ENCODE measurements at regions not wholly inside any gene's neighbourhood (a gene's known extent, or its start where the extent isn't known, plus 50 kb on each side); places are given as distances from the start of the nearest gene placed in this dataset.

DNA sequence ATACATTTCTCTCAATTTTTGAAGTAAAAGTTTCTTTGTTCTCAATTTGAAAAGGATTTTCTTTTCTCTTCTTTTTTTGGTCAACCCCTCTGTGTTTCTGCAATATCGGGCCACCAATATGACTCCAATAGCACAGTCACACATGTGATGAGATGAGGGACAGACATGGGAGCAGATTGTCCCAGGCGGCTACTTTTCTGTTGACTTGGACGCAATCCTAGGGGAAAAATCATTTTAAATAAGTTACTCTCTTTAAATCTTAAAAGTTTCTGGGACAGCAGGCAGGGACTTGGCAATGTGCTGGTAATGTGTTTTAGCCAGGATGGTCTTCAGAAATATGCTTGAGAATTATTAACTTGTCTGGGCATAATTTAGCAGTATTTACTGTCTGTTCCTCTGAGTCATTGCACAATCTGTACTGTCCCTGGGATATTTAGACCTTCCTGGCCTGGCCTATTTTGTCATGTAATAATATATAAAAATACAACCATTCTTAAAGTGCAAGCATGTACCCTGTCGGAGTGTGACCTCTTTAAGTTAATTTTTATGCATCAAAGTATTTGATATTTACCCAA, 388.5 kb upstream of the FANCL start:
- DNase-seq (ENCODE audit: low read depth, low spot score) = no peak
- Histone ChIP-seq H3K9me3 (ENCODE audit: insufficient read depth, low read length) (no peaks in the 10 kb centered on the region), H3K9ac (ENCODE audit: insufficient read length, low read depth) (no peak overlapping the region), H3K36me3 (ENCODE audit: insufficient read depth, insufficient read length, low read length) (no peaks in the 10 kb centered on the region), H3K4me3 (ENCODE audit: insufficient read length, low read depth) (no peak overlapping the region), H3K4me1 (ENCODE audit: insufficient read depth, insufficient read length) (no peaks in the 10 kb centered on the region), H3K27me3 (ENCODE audit: insufficient read depth, insufficient read length) (no peaks in the 10 kb centered on the region)
- TF ChIP-seq SUZ12 (IDR thresholded peaks at IDR 0.05; ENCODE audit: extremely low read depth, insufficient read depth, insufficient read length) = no peak
- TF ChIP-seq ZNF274 (IDR thresholded peaks at IDR 0.05; ENCODE audit: low read depth, low read length) = no peak
- TF ChIP-seq YY1 (IDR thresholded peaks at IDR 0.05; ENCODE audit: insufficient read depth, insufficient read length) = no peak

DNA sequence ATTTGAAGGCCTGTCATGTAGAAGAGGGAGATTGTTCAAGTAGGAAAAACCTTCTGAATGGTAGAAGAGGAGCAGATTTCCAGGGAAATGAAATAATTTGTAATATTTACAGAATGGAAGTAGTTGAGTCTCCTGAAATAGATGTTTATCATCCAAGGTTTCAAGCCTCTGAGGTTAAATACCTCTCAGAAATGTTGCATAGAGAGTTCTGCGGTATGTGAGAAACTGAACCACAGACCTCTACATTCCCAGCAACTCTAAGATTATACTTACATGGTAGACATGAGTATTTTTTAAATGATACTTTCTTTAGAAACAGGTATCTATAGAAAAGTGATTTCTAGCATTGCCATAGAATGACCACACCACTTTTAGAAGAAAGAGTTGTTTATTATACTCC, 379.8 kb upstream of the FANCL start:
- Histone ChIP-seq H3K9ac (ENCODE audit: insufficient read length, low read depth) (no peak overlapping the region), H3K36me3 (ENCODE audit: insufficient read depth, insufficient read length, low read length) (no peaks in the 10 kb centered on the region), H3K9me3 (ENCODE audit: insufficient read depth, low read length) (no peaks in the 10 kb centered on the region), H3K4me3 (ENCODE audit: insufficient read length, low read depth) (no peak overlapping the region), H3K27me3 (ENCODE audit: insufficient read depth, insufficient read length) (no peaks in the 10 kb centered on the region), H3K4me1 (ENCODE audit: insufficient read depth, insufficient read length) (no peaks in the 10 kb centered on the region)
- no peak for DNase-seq (ENCODE audit: low read depth, low spot score)
- TF ChIP-seq YY1 (IDR thresholded peaks at IDR 0.05; ENCODE audit: insufficient read depth, insufficient read length) (no peak), SUZ12 (IDR thresholded peaks at IDR 0.05; ENCODE audit: extremely low read depth, insufficient read depth, insufficient read length) (no peak), ZNF274 (IDR thresholded peaks at IDR 0.05; ENCODE audit: low read depth, low read length) (no peak)

DNA sequence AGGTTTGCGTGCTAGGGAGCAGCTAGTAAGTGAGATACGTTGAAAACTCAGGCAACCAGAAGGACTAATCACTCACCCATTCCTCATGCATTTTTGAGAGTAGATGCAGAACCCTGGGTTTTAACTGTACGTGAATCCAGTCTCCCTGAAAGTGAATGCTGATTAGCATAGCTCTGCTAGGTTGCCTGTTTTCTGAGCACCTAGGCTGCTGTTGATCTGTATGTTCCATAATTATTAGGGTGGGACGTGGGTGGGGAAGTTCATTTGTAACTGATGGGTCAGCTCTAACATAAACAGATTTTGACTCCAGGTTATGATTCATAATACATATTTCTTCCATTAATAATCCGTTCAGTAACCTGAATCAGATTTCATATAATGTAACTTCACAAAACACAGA, 379.0 kb upstream of the FANCL start:
- no peaks in the 10 kb centered on the region for H3K36me3 ChIP-seq (ENCODE audit: insufficient read depth, insufficient read length, low read length)
- no peaks in the 10 kb centered on the region for H3K27me3 ChIP-seq (ENCODE audit: insufficient read depth, insufficient read length)
- H3K4me1 ChIP-seq (ENCODE audit: insufficient read depth, insufficient read length) = no peaks in the 10 kb centered on the region
- H3K4me3 ChIP-seq (ENCODE audit: insufficient read length, low read depth) = no peak overlapping the region
- TF ChIP-seq YY1 (IDR thresholded peaks at IDR 0.05; ENCODE audit: insufficient read depth, insufficient read length) = no peak
- no peak for TF ChIP-seq ZNF274 (IDR thresholded peaks at IDR 0.05; ENCODE audit: low read depth, low read length)
- no peak for TF ChIP-seq SUZ12 (IDR thresholded peaks at IDR 0.05; ENCODE audit: extremely low read depth, insufficient read depth, insufficient read length)
- no peak for DNase-seq (ENCODE audit: low read depth, low spot score)
- no peaks in the 10 kb centered on the region for H3K9me3 ChIP-seq (ENCODE audit: insufficient read depth, low read length)
- H3K9ac ChIP-seq (ENCODE audit: insufficient read length, low read depth) = no peak overlapping the region

- Histone ChIP-seq H3K4me3 (ENCODE audit: insufficient read length, low read depth) (no peak overlapping the region), H3K9me3 (ENCODE audit: insufficient read depth, low read length) (no peaks in the 10 kb centered on the region), H3K4me1 (ENCODE audit: insufficient read depth, insufficient read length) (no peaks in the 10 kb centered on the region), H3K36me3 (ENCODE audit: insufficient read depth, insufficient read length, low read length) (no peaks in the 10 kb centered on the region), H3K27me3 (ENCODE audit: insufficient read depth, insufficient read length) (no peaks in the 10 kb centered on the region), H3K9ac (ENCODE audit: insufficient read length, low read depth) (no peak overlapping the region)
- DNase-seq (ENCODE audit: low read depth, low spot score) = no peak
- no peak for TF ChIP-seq ZNF274 (IDR thresholded peaks at IDR 0.05; ENCODE audit: low read depth, low read length)
- no peak for TF ChIP-seq YY1 (IDR thresholded peaks at IDR 0.05; ENCODE audit: insufficient read depth, insufficient read length)
- no peak for TF ChIP-seq SUZ12 (IDR thresholded peaks at IDR 0.05; ENCODE audit: extremely low read depth, insufficient read depth, insufficient read length)
Measured at GRCh38 chr2:58616961-58617360, 375.8 kb upstream of the FANCL start.

DNA sequence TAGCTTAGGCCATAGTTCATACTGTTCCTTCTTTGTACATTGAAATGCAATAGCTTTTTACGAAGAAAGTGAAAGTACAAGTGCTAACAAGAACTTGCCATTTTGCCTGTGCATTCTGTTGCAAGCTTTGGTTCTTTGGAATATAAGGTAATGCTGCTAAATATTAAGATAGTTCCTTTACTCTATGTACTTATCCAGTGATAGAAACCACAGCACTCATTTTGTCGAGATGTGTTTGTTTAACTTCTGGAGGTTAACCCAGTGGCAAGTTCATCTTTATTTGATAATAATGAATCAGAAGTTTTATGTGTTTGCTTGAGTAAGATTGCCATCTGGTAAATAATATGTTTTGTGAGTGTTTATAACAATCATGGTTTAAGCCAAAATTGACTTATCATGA, 373.1 kb upstream of the FANCL start:
- Histone ChIP-seq H3K27me3 (ENCODE audit: insufficient read depth, insufficient read length) (no peaks in the 10 kb centered on the region), H3K36me3 (ENCODE audit: insufficient read depth, insufficient read length, low read length) (no peaks in the 10 kb centered on the region), H3K9ac (ENCODE audit: insufficient read length, low read depth) (no peak overlapping the region), H3K4me3 (ENCODE audit: insufficient read length, low read depth) (no peak overlapping the region), H3K9me3 (ENCODE audit: insufficient read depth, low read length) (no peaks in the 10 kb centered on the region), H3K4me1 (ENCODE audit: insufficient read depth, insufficient read length) (no peaks in the 10 kb centered on the region)
- DNase-seq (ENCODE audit: low read depth, low spot score) = no peak
- no peak for TF ChIP-seq ZNF274 (IDR thresholded peaks at IDR 0.05; ENCODE audit: low read depth, low read length)
- TF ChIP-seq YY1 (IDR thresholded peaks at IDR 0.05; ENCODE audit: insufficient read depth, insufficient read length) = no peak

DNA sequence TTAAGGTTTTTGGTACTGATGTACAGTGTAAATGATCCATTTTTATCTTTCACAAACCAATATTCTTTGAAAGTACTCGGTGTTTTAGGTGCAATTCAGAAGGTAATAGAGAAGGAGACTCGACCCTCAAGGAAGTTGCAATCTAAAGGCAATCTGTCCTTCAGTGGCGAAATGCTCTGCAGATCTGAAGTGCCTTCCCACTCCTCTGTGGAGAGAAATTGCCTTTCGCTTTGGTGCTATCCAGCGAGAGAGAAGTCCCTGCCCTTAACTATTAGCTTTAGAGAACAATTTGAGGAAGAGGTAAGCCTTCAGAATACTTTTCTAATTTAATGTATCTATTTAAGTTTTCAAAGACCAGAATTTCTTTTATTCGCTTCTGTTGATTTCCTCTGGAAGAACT, 371.8 kb upstream of the FANCL start:
- no peak for DNase-seq (ENCODE audit: low read depth, low spot score)
- no peaks in the 10 kb centered on the region for H3K27me3 ChIP-seq (ENCODE audit: insufficient read depth, insufficient read length)
- no peak overlapping the region for H3K4me3 ChIP-seq (ENCODE audit: insufficient read length, low read depth)
- TF ChIP-seq YY1 (IDR thresholded peaks at IDR 0.05; ENCODE audit: insufficient read depth, insufficient read length) (no peak), SUZ12 (IDR thresholded peaks at IDR 0.05; ENCODE audit: extremely low read depth, insufficient read depth, insufficient read length) (no peak), ZNF274 (IDR thresholded peaks at IDR 0.05; ENCODE audit: low read depth, low read length) (no peak)
- no peaks in the 10 kb centered on the region for H3K9me3 ChIP-seq (ENCODE audit: insufficient read depth, low read length)
- no peaks in the 10 kb centered on the region for H3K4me1 ChIP-seq (ENCODE audit: insufficient read depth, insufficient read length)
- no peak overlapping the region for H3K9ac ChIP-seq (ENCODE audit: insufficient read length, low read depth)
- H3K36me3 ChIP-seq (ENCODE audit: insufficient read depth, insufficient read length, low read length) = no peaks in the 10 kb centered on the region

- DNase-seq (ENCODE audit: low read depth, low spot score) = no peak
- Histone ChIP-seq H3K36me3 (ENCODE audit: insufficient read depth, insufficient read length, low read length) (no peaks in the 10 kb centered on the region), H3K4me3 (ENCODE audit: insufficient read length, low read depth) (no peak overlapping the region), H3K27me3 (ENCODE audit: insufficient read depth, insufficient read length) (no peaks in the 10 kb centered on the region), H3K4me1 (ENCODE audit: insufficient read depth, insufficient read length) (no peaks in the 10 kb centered on the region), H3K9me3 (ENCODE audit: insufficient read depth, low read length) (no peaks in the 10 kb centered on the region), H3K9ac (ENCODE audit: insufficient read length, low read depth) (no peak overlapping the region)
- TF ChIP-seq SUZ12 (IDR thresholded peaks at IDR 0.05; ENCODE audit: extremely low read depth, insufficient read depth, insufficient read length) (no peak), ZNF274 (IDR thresholded peaks at IDR 0.05; ENCODE audit: low read depth, low read length) (no peak), YY1 (IDR thresholded peaks at IDR 0.05; ENCODE audit: insufficient read depth, insufficient read length) (no peak)
Measured at GRCh38 chr2:58609326-58609725, 368.2 kb upstream of the FANCL start.
